BE2C (cell line): ENCODE measurements at regions not wholly inside any gene's neighbourhood (a gene's known extent, or its start where the extent isn't known, plus 50 kb on each side); places are given as distances from the start of the nearest gene placed in this dataset.
"Not testable (repeated sequence)": the region's sequence is repeated elsewhere in the genome, so short reads cannot be mapped to it uniquely, and the experiment has no call there.

Source experiments
- DNase-seq: peaks from one replicate; pipeline ENCODE4 v3.0.0-alpha.2; 2020
- H3K27me3 ChIP-seq: fragments of 250-450 bp; sonication (Bioruptor Pico); 2 replicates; pipeline ENCODE4 v1.5.1; 2020; ENCODE audit warnings: mild to moderate bottlenecking
- H3K36me3 ChIP-seq: fragments of 250-450 bp; sonication (Bioruptor Pico); 2 replicates; pipeline ENCODE4 v1.5.1; 2020; ENCODE audit warnings: mild to moderate bottlenecking
- H3K4me1 ChIP-seq: fragments of 250-450 bp; sonication (Bioruptor Pico); 2 replicates; pipeline ENCODE4 v1.5.1; 2020
- H3K4me3 ChIP-seq: 2 replicates; pipeline ENCODE4 v1.5.1; 2011; ENCODE audit warnings: low read depth, low read length
- H3K9me3 ChIP-seq: fragments of 250-450 bp; sonication (Bioruptor Pico); 2 replicates; pipeline ENCODE4 v1.5.1; 2020
- TF ChIP-seq, protein P1 (sequence below): IDR thresholded peaks from 2 replicates; pipeline ENCODE4 v1.5.1; 2012; ENCODE audit warnings: mild to moderate bottlenecking, low read depth, low read length

DNA sequence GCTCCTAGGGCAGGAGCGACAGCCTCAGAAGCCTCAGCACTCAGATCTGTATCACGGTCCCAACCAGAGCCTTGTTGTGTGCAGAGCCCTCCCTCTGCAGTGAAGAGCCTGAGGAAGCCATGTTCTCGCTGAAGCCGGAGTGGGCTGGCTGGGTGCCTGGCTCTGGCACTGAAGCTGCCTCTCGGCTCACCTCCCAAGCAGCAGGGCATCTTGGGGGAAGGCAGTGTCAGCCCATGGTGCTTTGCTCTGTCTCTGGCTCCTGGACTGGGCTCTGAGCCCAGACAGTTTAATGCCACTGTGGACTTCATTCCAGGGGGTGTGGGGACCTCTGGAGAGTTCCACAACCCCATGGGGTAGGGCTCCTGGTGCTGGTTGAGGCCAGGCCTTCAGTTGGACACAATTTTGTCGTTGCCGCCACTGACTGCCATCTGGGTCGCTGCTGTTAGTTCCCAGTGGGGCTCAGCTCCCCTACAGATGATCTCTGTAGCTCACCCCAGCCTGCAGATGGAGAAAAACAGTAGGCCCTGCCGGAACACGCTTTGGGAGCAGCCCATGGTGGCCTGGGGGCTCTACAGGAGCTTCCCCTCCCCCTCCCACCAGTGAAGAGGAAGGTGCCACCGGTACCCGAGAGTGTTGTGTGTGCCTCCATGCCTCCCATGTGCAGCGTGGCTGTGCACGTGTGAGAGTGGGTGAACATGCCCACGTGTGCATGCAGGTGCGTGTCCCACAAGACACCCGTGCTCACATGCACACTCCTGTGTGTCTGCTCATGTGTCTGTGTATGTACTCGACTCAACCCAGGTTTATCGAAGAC is 86.5 kb upstream of the B3GAT1 start:
- DNase-seq: no peak
- H3K4me1 ChIP-seq: no peaks in the 10 kb centered on the region
- H3K36me3 ChIP-seq: no peaks in the 10 kb centered on the region
- H3K27me3 ChIP-seq: no peaks in the 10 kb centered on the region
- TF ChIP-seq, protein P1, sequence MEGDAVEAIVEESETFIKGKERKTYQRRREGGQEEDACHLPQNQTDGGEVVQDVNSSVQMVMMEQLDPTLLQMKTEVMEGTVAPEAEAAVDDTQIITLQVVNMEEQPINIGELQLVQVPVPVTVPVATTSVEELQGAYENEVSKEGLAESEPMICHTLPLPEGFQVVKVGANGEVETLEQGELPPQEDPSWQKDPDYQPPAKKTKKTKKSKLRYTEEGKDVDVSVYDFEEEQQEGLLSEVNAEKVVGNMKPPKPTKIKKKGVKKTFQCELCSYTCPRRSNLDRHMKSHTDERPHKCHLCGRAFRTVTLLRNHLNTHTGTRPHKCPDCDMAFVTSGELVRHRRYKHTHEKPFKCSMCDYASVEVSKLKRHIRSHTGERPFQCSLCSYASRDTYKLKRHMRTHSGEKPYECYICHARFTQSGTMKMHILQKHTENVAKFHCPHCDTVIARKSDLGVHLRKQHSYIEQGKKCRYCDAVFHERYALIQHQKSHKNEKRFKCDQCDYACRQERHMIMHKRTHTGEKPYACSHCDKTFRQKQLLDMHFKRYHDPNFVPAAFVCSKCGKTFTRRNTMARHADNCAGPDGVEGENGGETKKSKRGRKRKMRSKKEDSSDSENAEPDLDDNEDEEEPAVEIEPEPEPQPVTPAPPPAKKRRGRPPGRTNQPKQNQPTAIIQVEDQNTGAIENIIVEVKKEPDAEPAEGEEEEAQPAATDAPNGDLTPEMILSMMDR: no peak
- H3K9me3 ChIP-seq: no peaks in the 10 kb centered on the region
- H3K4me3 ChIP-seq: no peak overlapping the region

DNA sequence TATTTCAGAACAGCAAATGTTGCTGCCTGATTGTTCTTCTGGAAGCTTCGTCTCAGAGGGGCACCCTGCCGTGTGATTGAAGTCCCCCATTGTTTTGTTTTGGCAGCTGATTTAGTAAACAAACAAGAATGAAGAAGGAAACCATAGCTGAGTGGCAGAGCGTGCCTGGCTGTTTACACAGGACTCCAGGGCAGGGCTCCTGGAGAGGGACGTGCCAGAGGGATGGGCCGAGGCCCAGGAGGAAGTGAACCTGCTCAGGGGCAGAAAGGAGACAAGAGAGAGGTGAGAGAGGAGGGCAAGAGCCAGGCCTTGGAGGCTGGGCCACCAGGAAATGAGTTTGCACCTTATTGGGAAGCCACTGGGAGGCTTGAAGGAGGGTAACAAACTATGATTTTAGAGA is 85.5 kb upstream of the B3GAT1 start:
- Histone ChIP-seq H3K4me3 (no peak overlapping the region), H3K4me1 (no peaks in the 10 kb centered on the region), H3K36me3 (no peaks in the 10 kb centered on the region), H3K27me3 (no peaks in the 10 kb centered on the region), H3K9me3 (no peaks in the 10 kb centered on the region)
- no peak for DNase-seq
- TF ChIP-seq, protein P1: no peak

DNA sequence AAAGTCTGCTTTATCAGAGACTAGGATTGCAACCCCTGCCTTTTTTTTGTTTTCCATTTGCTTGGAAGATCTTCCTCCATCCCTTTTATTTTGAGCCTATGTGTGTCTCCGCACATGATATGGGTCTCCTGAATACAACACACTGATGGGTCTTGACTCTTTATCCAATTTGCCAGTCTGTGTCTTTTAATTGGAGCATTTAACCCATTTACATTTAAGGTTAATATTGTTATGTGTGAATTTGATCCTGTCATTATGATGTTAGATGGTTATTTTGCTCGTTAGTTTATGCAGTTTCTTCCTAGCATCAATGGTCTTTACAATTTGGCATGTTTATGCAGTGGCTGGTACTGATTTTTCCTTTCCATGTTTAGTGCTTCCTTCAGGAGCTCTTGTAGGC is 84.0 kb upstream of the B3GAT1 start:
- H3K9me3 ChIP-seq, H3K4me3 ChIP-seq, H3K36me3 ChIP-seq, H3K4me1 ChIP-seq, DNase-seq, H3K27me3 ChIP-seq: not testable (repeated sequence)

DNA sequence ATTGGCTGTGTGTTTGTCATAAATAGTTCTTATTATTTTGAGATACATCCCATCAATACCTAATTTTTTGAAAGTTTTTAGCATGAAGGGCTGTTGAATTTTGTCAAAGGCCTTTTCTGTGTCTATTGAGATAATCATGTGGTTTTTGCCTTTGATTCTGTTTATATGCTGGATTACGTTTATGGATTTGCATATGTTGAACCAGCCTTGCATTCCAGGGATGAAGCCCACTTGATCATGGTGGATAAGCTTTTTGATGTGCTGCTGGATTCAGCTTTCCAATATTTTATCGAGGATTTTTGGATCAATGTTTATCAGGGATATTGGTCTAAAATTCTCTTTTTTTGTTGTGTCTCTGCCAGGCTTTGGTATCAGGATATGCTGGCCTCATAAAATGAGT is 82.4 kb upstream of the B3GAT1 start:
- not testable (repeated sequence) for H3K27me3 ChIP-seq, H3K36me3 ChIP-seq, H3K4me3 ChIP-seq, H3K9me3 ChIP-seq, H3K4me1 ChIP-seq, DNase-seq

DNA sequence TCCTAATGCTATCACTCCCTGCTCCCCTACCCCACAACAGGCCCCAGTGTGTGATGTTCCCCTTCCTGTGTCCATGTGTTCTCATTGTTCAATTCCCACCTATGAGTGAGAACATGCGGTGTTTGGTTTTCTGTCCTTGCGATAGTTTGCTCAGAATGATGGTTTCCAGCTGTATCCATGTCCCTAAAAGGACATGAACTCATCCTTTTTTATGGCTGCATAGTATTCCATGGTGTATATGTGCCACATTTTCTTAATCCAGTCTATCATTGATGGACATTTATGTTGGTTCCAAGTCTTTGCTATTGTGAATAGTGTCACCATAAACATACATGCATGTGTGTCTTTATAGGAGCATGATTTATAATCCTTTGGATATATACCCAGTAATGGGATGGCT is 80.4 kb upstream of the B3GAT1 start:
- not testable (repeated sequence) for H3K4me3 ChIP-seq, DNase-seq, H3K9me3 ChIP-seq

DNA sequence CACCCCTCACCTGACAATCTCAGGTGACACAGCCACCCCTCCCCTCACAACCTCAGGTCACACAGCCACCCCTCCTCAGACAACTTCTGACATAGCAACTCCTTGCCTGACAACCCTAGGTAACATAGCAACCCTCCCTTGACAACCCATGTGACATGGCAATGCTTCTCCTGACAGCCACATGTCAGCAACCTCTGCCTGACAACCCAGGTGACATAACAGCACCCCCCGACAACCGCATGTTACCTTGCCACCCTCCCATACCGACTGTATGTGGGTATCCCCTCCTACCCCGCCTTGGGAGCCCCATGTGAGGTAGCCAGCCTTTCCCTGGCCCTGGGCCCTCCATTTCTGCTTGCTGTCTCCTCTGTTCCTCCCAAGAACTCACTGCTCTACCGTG is 77.7 kb upstream of the B3GAT1 start:
- Histone ChIP-seq H3K4me3 (no peak overlapping the region), H3K27me3 (no peaks in the 10 kb centered on the region), H3K9me3 (no peaks in the 10 kb centered on the region), H3K4me1 (no peaks in the 10 kb centered on the region), H3K36me3 (no peaks in the 10 kb centered on the region)
- DNase-seq: no peak
- TF ChIP-seq, protein P1: no peak

More for the DNA sequence above, 80.4 kb upstream of the B3GAT1 start:
- H3K27me3 ChIP-seq, H3K36me3 ChIP-seq, H3K4me1 ChIP-seq: not testable (repeated sequence)

DNA sequence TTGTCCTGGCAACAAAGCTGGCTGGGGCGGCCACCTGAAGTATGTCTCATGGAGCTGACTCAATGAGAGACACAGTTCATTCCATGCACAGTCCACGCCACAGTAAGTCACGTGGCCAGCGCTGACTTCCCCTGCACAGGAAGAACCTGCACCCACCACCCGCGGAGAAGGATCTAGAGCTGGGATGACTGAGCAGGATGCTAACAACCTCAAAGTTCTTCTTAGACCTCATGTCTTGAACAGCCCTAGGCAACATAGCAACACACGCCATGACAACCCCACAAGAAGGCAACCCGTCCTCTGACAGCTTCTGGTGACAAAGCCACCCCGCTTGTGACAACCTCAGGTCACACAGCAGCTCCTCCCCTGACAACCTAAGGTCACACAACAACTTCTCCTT is 76.9 kb upstream of the B3GAT1 start:
- Histone ChIP-seq H3K27me3 (peaks cover 2% of the 10 kb centered on the region; the same call in 1 of the 2 replicates), H3K4me1 (no peaks in the 10 kb centered on the region), H3K9me3 (no peaks in the 10 kb centered on the region), H3K4me3 (no peak overlapping the region), H3K36me3 (no peaks in the 10 kb centered on the region)
- no peak for DNase-seq
- TF ChIP-seq, protein P1: no peak

DNA sequence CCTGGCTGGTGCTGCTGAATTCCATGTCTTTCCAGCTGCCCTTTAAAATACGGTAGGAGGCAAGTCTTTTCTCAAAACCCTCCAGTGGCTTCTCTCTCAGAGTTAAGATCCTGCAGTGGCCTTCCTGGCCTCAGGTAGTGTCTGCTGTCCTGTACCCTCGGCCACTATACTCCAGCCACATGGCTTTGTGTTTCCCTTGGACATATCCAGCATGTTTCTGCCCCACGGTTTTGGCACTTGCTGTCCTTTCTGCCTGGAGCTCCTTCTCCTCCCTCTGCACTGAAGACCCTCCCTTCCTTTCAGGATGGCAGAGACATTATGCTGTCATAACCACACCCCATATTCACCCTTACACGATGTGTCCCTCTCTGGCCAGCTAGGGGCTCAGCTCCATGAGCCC is 76.5 kb upstream of the B3GAT1 start:
- Histone ChIP-seq H3K4me3 (no peak overlapping the region), H3K36me3 (no peaks in the 10 kb centered on the region), H3K27me3 (peaks cover 3% of the 10 kb centered on the region; the same call in 1 of the 2 replicates), H3K9me3 (no peaks in the 10 kb centered on the region), H3K4me1 (no peaks in the 10 kb centered on the region)
- DNase-seq: no peak
- TF ChIP-seq, protein P1: no peak
